Endodermal cell (in vitro differentiated cells): ENCODE measurements at regions not wholly inside any gene's neighbourhood (a gene's known extent, or its start where the extent isn't known, plus 50 kb on each side); places are given as distances from the start of the nearest gene placed in this dataset.
"Not testable (repeated sequence)": the region's sequence is repeated elsewhere in the genome, so short reads cannot be mapped to it uniquely, and the experiment has no call there.

ENCODE experiments used
- DNase-seq: peaks from one replicate; pipeline ENCODE4 v3.0.0-alpha.2; 2017
- H3K27ac ChIP-seq: 2 replicates; pipeline ENCODE4 v1.5.1; 2013; ENCODE audit warnings: mild to moderate bottlenecking, low read depth, low read length, moderate library complexity
- H3K27me3 ChIP-seq: 2 replicates; pipeline ENCODE4 v1.6.1; 2013; ENCODE audit warnings: mild to moderate bottlenecking, low read length, moderate library complexity; ENCODE audit not compliant: insufficient read depth, control insufficient read depth, poor library complexity, severe bottlenecking
- H3K36me3 ChIP-seq: 2 replicates; pipeline ENCODE4 v1.7.0; 2013; ENCODE audit warnings: mild to moderate bottlenecking, low read length, moderate library complexity; ENCODE audit not compliant: control insufficient read depth, insufficient read depth
- H3K4me1 ChIP-seq: one replicate; pipeline ENCODE4 v1.7.0; 2013; ENCODE audit warnings: low read length; ENCODE audit not compliant: control insufficient read depth, insufficient read depth
- H3K4me3 ChIP-seq: 2 replicates; pipeline ENCODE4 v1.5.1; 2013; ENCODE audit warnings: mild to moderate bottlenecking, low read length, moderate library complexity
- H3K9ac ChIP-seq: 2 replicates; pipeline ENCODE4 v1.6.1; 2013; ENCODE audit warnings: mild to moderate bottlenecking, low read length, moderate library complexity; ENCODE audit not compliant: poor library complexity, severe bottlenecking; ENCODE audit errors: extremely low read depth
- H3K9me3 ChIP-seq: 2 replicates; pipeline ENCODE4 v1.6.1; 2013; ENCODE audit warnings: mild to moderate bottlenecking, low read length, moderate library complexity; ENCODE audit not compliant: control insufficient read depth
- H3K27ac Mint-ChIP-seq: 2 replicates; pipeline ENCODE4 v1.8.0; 2020; ENCODE audit warnings: mixed read lengths
- H3K27me3 Mint-ChIP-seq: 2 replicates; pipeline ENCODE4 v1.8.0; 2021; ENCODE audit warnings: mild to moderate bottlenecking, mixed read lengths; ENCODE audit not compliant: insufficient read depth
- H3K36me3 Mint-ChIP-seq: 2 replicates; pipeline ENCODE4 v1.8.0; 2020; ENCODE audit warnings: low read depth, mixed read lengths
- H3K4me1 Mint-ChIP-seq: 2 replicates; pipeline ENCODE4 v1.8.0; 2020; ENCODE audit warnings: mixed read lengths
- H3K4me3 Mint-ChIP-seq: 2 replicates; pipeline ENCODE4 v1.8.0; 2020; ENCODE audit warnings: mild to moderate bottlenecking, moderate library complexity, mixed read lengths
- H3K9me3 Mint-ChIP-seq: 2 replicates; pipeline ENCODE4 v1.8.0; 2020; ENCODE audit warnings: mild to moderate bottlenecking, mixed read lengths
- CTCF ChIP-seq: fragments of 200-600 bp; sonication (generic); conservative IDR thresholded peaks from 2 replicates; pipeline ENCODE4 v1.5.0; 2021; ENCODE audit warnings: antibody characterized with exemption, mild to moderate bottlenecking
- WGBS, 2 experiments: methylation state at CpG; one replicate each; pipeline versions ENCODE4 v1.1.5 to v1.1.7; 2013; ENCODE audit warnings: missing lambda C conversion rate in 2 of 2, mixed read lengths in 1 of 2; ENCODE audit not compliant: insufficient coverage in 1 of 2, insufficient read length in 1 of 2; 5-methylcytosine and 5-hydroxymethylcytosine counted together

- 60% methylated on average over 5 of the region's 18 CpGs; no CpG with 5 or more reads in 1 of the 2 experiments for WGBS, 2 experiments
- not testable (repeated sequence) for H3K4me1 Mint-ChIP-seq, H3K27ac Mint-ChIP-seq, H3K27ac ChIP-seq, H3K4me3 Mint-ChIP-seq, H3K27me3 ChIP-seq, H3K4me1 ChIP-seq, H3K9ac ChIP-seq, H3K9me3 ChIP-seq, H3K36me3 ChIP-seq, H3K27me3 Mint-ChIP-seq, H3K4me3 ChIP-seq
- Mint-ChIP-seq H3K9me3 (peaks cover 100% of the 10 kb centered on the region), H3K36me3 (peaks cover 15% of the 10 kb centered on the region)
- DNase-seq, result peak; percentile 79
- TF ChIP-seq CTCF, result peak; percentile 69
These were observed 822.6 kb downstream of the TMEM121 start for GRCh38 chr14:106348873-106349540.

GRCh38 chr14:106349678-106350457, 823.5 kb downstream of the TMEM121 start:
- not testable (repeated sequence) for H3K27ac ChIP-seq, H3K27me3 Mint-ChIP-seq, H3K4me3 ChIP-seq, H3K9me3 ChIP-seq, H3K4me1 ChIP-seq, H3K9ac ChIP-seq, H3K27me3 ChIP-seq, H3K27ac Mint-ChIP-seq, H3K36me3 ChIP-seq, H3K4me1 Mint-ChIP-seq, DNase-seq, H3K4me3 Mint-ChIP-seq
- Mint-ChIP-seq H3K36me3 (peaks cover 22% of the 10 kb centered on the region), H3K9me3 (peaks cover 100% of the 10 kb centered on the region)
- 70% methylated on average over 3 of the region's 7 CpGs; no CpG with 5 or more reads in 1 of the 2 experiments for WGBS, 2 experiments

- H3K4me3 ChIP-seq, H3K9ac ChIP-seq, H3K4me1 Mint-ChIP-seq, H3K27me3 ChIP-seq, H3K9me3 ChIP-seq, H3K27ac ChIP-seq, H3K27ac Mint-ChIP-seq, H3K4me3 Mint-ChIP-seq, H3K4me1 ChIP-seq, DNase-seq, H3K36me3 ChIP-seq, H3K27me3 Mint-ChIP-seq: not testable (repeated sequence)
- H3K36me3 Mint-ChIP-seq, result peaks cover 15% of the 10 kb centered on the region
- H3K9me3 Mint-ChIP-seq, result peaks cover 75% of the 10 kb centered on the region
- WGBS, 2 experiments, result 41% methylated on average over 4 of the region's 8 CpGs; no CpG with 5 or more reads in 1 of the 2 experiments
These were observed 828.8 kb downstream of the TMEM121 start for GRCh38 chr14:106355007-106355791.

- not testable (repeated sequence) for H3K4me3 Mint-ChIP-seq, DNase-seq, H3K4me1 ChIP-seq, H3K9ac ChIP-seq, H3K4me3 ChIP-seq, H3K27ac ChIP-seq, H3K9me3 ChIP-seq, H3K27me3 ChIP-seq, H3K27ac Mint-ChIP-seq, H3K27me3 Mint-ChIP-seq, H3K36me3 ChIP-seq, H3K4me1 Mint-ChIP-seq
- Mint-ChIP-seq H3K36me3 (peaks cover 15% of the 10 kb centered on the region), H3K9me3 (peaks cover 73% of the 10 kb centered on the region)
- WGBS, 2 experiments, result 49 to 69% methylated on average over 2 to 6 of the region's 6 CpGs
These were observed 829.7 kb downstream of the TMEM121 start for GRCh38 chr14:106355881-106356642.

- not testable (repeated sequence) for H3K27me3 ChIP-seq, H3K4me3 ChIP-seq, H3K4me1 ChIP-seq, H3K27ac ChIP-seq, H3K9ac ChIP-seq, H3K4me3 Mint-ChIP-seq, H3K36me3 ChIP-seq, H3K9me3 ChIP-seq, H3K4me1 Mint-ChIP-seq, H3K27ac Mint-ChIP-seq, H3K27me3 Mint-ChIP-seq, DNase-seq
- peaks cover 15% of the 10 kb centered on the region for H3K36me3 Mint-ChIP-seq
- peaks cover 73% of the 10 kb centered on the region for H3K9me3 Mint-ChIP-seq
- WGBS, 2 experiments, result no CpG with 5 or more reads among the region's 2 CpGs
These were observed 830.2 kb downstream of the TMEM121 start for GRCh38 chr14:106356643-106356930.
